ENCODE measurements at regions not wholly inside any gene's neighbourhood (a gene's known extent, or its start where the extent isn't known, plus 50 kb on each side); places are given as distances from the start of the nearest gene placed in this dataset.
A peak's percentile ranks its signal among the peaks of the same experiment; 100 is the strongest.

DNA sequence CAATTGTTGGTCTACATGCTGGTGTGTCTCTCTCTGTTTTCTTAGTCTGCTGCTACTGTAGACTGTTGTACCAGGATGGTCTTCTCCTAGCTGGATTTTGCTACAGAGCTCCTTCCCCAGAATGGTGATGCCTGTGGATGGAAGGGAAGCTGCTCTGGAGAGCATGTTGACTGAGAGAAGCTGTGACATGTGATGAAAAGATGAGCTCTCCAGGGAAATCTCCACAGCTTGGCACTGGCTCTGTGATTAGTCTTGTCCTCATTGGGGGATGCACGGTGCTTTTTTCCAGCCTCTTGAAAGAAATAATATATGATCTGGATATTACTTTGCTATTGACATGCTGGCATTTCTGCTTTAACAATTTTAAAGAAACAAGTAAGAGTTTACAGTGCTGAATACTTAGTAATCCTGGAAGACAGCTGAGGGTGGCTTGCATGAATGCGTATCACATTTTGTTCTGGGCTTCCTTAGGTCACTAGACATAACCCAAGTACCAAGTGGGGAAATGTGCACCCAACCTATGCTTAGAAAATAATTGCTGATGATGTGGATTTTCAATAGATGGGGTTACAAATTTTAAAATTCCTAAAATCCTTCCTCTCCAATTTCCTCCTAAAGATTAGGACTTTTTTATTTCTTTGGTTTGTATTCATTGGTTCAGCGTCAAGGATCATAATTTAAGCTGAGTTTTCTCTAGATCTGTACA is 849.7 kb downstream of the KCNMA1 start:
- DNase-seq (ENCODE audit: extremely low read depth in 1 of 4, low spot score in 3 of 4) (no peak), FAIRE-seq (no peak), ATAC-seq (no peak)
- Histone ChIP-seq H3K36me3 (ENCODE audit: control insufficient read depth, insufficient read depth, low read length) (no peaks in the 10 kb centered on the region), H3K27ac (ENCODE audit: extremely low read depth, low read depth, low read length) (no peak overlapping the region), H4K20me1 (replicated peaks; ENCODE audit: control insufficient read depth, insufficient read depth, low read length) (no peaks in the 10 kb centered on the region), H3K9ac (ENCODE audit: insufficient read depth in 1 of 2, low read depth in 2 of 2, low read length in 2 of 2) (no peak overlapping the region), H3K9me3 (replicated peaks; ENCODE audit: control insufficient read depth, insufficient read depth, low read depth, low read length) (no peaks in the 10 kb centered on the region), H3K79me2 (ENCODE audit: control insufficient read depth, insufficient read depth, low read length) (no peaks in the 10 kb centered on the region), H3K9me1 (ENCODE audit: control insufficient read depth, insufficient read depth, low read length) (no peaks in the 10 kb centered on the region), H3K4me1 (replicated peaks in 1 of 2; ENCODE audit: control insufficient read depth in 2 of 2, insufficient read depth in 2 of 2, low read length in 2 of 2) (no peaks in the 10 kb centered on the region), H2AFZ (ENCODE audit: low read depth, low read length) (no peak overlapping the region), H3K27me3 (ENCODE audit: control insufficient read depth in 2 of 2, insufficient read depth in 2 of 2, low read length in 2 of 2) (no peaks in the 10 kb centered on the region), H3K4me2 (ENCODE audit: insufficient read depth, low read length) (no peak overlapping the region), H3K4me3 (no peak overlapping the region)
- POLR2A ChIA-PET: no interaction called here
- CTCF ChIA-PET (ENCODE audit: low intra/inter-chr PET ratio): interaction anchor here (0.5 kb wide), 1 partner anchor 17 kb away, joined by 3 read pairs; no protein-coding TSS in a partner anchor
- in situ Hi-C loops (cut with MboI) (no loop called here), intact Hi-C loops (cut with micrococcal nuclease) (no loop called here)
- no TSS peak for BruUV-seq (replicated peaks)
- 1% methylated on average over 3 of the region's 3 CpGs for WGBS (ENCODE audit: insufficient coverage, low coverage, missing lambda C conversion rate)
- no peak for TF ChIP-seq ETV6 (IDR thresholded peaks at IDR 0.05; ENCODE audit: borderline replicate concordance in 1 of 2, low read depth in 2 of 2, low read length in 1 of 2)
- no peak for TF ChIP-seq ETV6 (CRISPR knock-in tag; IDR thresholded peaks at IDR 0.05; ENCODE audit: borderline replicate concordance)
- peak; percentile 5; the same call in 1 of the 2 replicates for TF ChIP-seq ZNF316 (IDR thresholded peaks at IDR 0.05)

DNA sequence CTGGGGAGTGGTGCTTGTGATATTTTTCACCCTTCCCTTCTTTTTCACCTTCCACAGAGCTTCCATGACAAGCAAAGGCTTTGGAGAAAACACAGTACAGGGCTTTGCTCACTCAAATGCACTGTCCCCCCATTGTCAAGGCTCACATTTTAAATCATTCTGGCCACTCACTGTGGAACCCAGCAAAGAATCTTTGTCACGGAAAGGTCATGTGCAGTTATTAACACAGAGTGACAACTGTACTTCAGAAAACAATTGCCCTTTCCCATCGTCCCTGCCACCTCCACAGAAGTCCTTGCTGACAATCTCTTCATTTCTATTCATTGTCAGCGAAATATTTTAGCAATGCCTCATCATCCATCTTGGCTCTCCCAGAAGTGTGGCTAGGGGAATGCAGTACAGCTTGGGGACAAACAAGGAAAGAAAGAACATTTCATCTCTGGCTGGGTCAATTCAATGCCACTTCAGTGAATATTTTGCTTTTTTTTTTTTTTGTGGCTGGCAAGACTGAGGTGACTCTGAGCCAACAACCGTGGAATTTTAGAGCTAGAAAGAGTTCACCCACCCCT is 851.0 kb downstream of the KCNMA1 start:
- FAIRE-seq (no peak), DNase-seq (ENCODE audit: extremely low read depth in 1 of 4, low spot score in 3 of 4) (no peak), ATAC-seq (no peak)
- BruUV-seq (replicated peaks): no TSS peak
- intact Hi-C loops (cut with micrococcal nuclease) (no loop called here), in situ Hi-C loops (cut with MboI) (no loop called here)
- ChIA-PET CTCF (ENCODE audit: low intra/inter-chr PET ratio) (no interaction called here), POLR2A (no interaction called here)
- H3K27ac ChIP-seq (ENCODE audit: extremely low read depth, low read depth, low read length): no peak overlapping the region
- H4K20me1 ChIP-seq (replicated peaks; ENCODE audit: control insufficient read depth, insufficient read depth, low read length): no peaks in the 10 kb centered on the region
- H2AFZ ChIP-seq (ENCODE audit: low read depth, low read length): no peak overlapping the region
- no peaks in the 10 kb centered on the region for H3K27me3 ChIP-seq (ENCODE audit: control insufficient read depth in 2 of 2, insufficient read depth in 2 of 2, low read length in 2 of 2)
- no peaks in the 10 kb centered on the region for H3K9me3 ChIP-seq (replicated peaks; ENCODE audit: control insufficient read depth, insufficient read depth, low read depth, low read length)
- H3K4me3 ChIP-seq: no peak overlapping the region
- WGBS (ENCODE audit: insufficient coverage, low coverage, missing lambda C conversion rate): 0% methylated on average over 4 of the region's 4 CpGs
- no peaks in the 10 kb centered on the region for H3K4me1 ChIP-seq (replicated peaks in 1 of 2; ENCODE audit: control insufficient read depth in 2 of 2, insufficient read depth in 2 of 2, low read length in 2 of 2)
- H3K36me3 ChIP-seq (ENCODE audit: control insufficient read depth, insufficient read depth, low read length): no peaks in the 10 kb centered on the region
- TF ChIP-seq CBX2 (IDR thresholded peaks at IDR 0.05; ENCODE audit: insufficient read depth, low read length, poor library complexity, severe bottlenecking): no peak
- no peak for TF ChIP-seq ZC3H11A (IDR thresholded peaks at IDR 0.05; ENCODE audit: low read depth, low read length)
- TF ChIP-seq KAT8 (IDR thresholded peaks at IDR 0.05; ENCODE audit: low read depth): no peak
- no peak for TF ChIP-seq ZNF75A (CRISPR knock-in tag; IDR thresholded peaks at IDR 0.05)
- TF ChIP-seq CREBBP (IDR thresholded peaks at IDR 0.05; ENCODE audit: low read depth, low read length): no peak
- TF ChIP-seq ZBTB49 (CRISPR knock-in tag; IDR thresholded peaks at IDR 0.05; ENCODE audit: borderline replicate concordance): no peak
- no peak for TF ChIP-seq DNMT1 (IDR thresholded peaks at IDR 0.05)
- TF ChIP-seq ADNP (tag; IDR thresholded peaks at IDR 0.05): no peak
- TF ChIP-seq TCF3 (CRISPR knock-in tag; IDR thresholded peaks at IDR 0.05): no peak
- no peak overlapping the region for H3K4me2 ChIP-seq (ENCODE audit: insufficient read depth, low read length)
- no peak overlapping the region for H3K9ac ChIP-seq (ENCODE audit: insufficient read depth in 1 of 2, low read depth in 2 of 2, low read length in 2 of 2)
- H3K79me2 ChIP-seq (ENCODE audit: control insufficient read depth, insufficient read depth, low read length): no peaks in the 10 kb centered on the region
- H3K9me1 ChIP-seq (ENCODE audit: control insufficient read depth, insufficient read depth, low read length): no peaks in the 10 kb centered on the region

Data from K562 (cell line).